ENCODE measurements at regions not wholly inside any gene's neighbourhood (a gene's known extent, or its start where the extent isn't known, plus 50 kb on each side); places are given as distances from the start of the nearest gene placed in this dataset.

DNA sequence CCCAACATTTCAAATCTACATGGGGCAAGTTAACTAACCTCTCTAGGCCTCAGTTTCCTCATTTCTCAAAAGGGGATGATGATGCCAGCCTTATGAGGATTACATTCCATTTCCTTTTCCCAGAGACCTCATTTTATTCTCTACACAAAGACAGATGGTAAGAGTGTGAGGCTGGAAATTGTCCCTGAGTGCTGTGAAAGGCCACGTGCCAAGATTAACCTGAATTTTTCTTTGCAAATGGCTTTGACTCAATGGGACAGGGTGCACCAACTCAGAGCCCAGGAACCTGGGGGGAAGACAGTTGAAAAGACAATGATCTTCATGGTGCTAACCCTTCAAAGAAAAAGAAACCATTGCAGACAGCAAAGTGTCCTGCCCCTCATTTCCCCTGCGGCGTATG is 332.8 kb downstream of the TMEM114 start:
- no peak for TF ChIP-seq POLR2AphosphoS5 (IDR thresholded peaks at IDR 0.05; ENCODE audit: low read depth, low read length)
- TF ChIP-seq, protein P1, sequence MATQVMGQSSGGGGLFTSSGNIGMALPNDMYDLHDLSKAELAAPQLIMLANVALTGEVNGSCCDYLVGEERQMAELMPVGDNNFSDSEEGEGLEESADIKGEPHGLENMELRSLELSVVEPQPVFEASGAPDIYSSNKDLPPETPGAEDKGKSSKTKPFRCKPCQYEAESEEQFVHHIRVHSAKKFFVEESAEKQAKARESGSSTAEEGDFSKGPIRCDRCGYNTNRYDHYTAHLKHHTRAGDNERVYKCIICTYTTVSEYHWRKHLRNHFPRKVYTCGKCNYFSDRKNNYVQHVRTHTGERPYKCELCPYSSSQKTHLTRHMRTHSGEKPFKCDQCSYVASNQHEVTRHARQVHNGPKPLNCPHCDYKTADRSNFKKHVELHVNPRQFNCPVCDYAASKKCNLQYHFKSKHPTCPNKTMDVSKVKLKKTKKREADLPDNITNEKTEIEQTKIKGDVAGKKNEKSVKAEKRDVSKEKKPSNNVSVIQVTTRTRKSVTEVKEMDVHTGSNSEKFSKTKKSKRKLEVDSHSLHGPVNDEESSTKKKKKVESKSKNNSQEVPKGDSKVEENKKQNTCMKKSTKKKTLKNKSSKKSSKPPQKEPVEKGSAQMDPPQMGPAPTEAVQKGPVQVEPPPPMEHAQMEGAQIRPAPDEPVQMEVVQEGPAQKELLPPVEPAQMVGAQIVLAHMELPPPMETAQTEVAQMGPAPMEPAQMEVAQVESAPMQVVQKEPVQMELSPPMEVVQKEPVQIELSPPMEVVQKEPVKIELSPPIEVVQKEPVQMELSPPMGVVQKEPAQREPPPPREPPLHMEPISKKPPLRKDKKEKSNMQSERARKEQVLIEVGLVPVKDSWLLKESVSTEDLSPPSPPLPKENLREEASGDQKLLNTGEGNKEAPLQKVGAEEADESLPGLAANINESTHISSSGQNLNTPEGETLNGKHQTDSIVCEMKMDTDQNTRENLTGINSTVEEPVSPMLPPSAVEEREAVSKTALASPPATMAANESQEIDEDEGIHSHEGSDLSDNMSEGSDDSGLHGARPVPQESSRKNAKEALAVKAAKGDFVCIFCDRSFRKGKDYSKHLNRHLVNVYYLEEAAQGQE (IDR thresholded peaks at IDR 0.05; ENCODE audit: insufficient read depth in 1 of 2, low read depth in 2 of 2, low read length in 2 of 2): no peak

Measured in PFSK-1 (cell line).